Astrocyte (in vitro differentiated cells and primary cell): ENCODE measurements at regions not wholly inside any gene's neighbourhood (a gene's known extent, or its start where the extent isn't known, plus 50 kb on each side); places are given as distances from the start of the nearest gene placed in this dataset.

Source experiments
- DNase-seq: peaks from one replicate; pipeline ENCODE4 v3.0.0-alpha.2; 2010; ENCODE audit warnings: low read depth
- FAIRE-seq: peaks from 2 replicates; lab custom pipeline; 2011; peaks lifted over from hg19 to GRCh38; lab: Jason Lieb, UNC
- H2AFZ ChIP-seq: 2 replicates; pipeline ENCODE4 v1.6.0; 2012; ENCODE audit warnings: low read depth, low read length, inconsistent platforms
- H3K27ac ChIP-seq: 2 replicates; pipeline ENCODE4 v1.5.1; 2011; ENCODE audit warnings: low read depth, low read length, inconsistent platforms
- H3K27me3 ChIP-seq: 2 replicates; pipeline ENCODE4 v1.6.0; 2011; ENCODE audit warnings: low read length, inconsistent platforms; ENCODE audit not compliant: insufficient read depth
- H3K36me3 ChIP-seq: 2 replicates; pipeline ENCODE4 v1.5.1; 2011; ENCODE audit warnings: low read length, inconsistent platforms; ENCODE audit not compliant: insufficient read depth
- H3K4me1 ChIP-seq: 2 replicates; pipeline ENCODE4 v1.5.1; 2011; ENCODE audit warnings: low read length, inconsistent platforms; ENCODE audit not compliant: insufficient read depth
- H3K4me2 ChIP-seq: 2 replicates; pipeline ENCODE4 v1.6.0; 2012; ENCODE audit warnings: low read length, inconsistent platforms
- H3K4me3 ChIP-seq: 2 replicates; pipeline ENCODE4 v1.5.1; 2011; ENCODE audit warnings: low read depth, mild to moderate bottlenecking, low read length, inconsistent platforms; ENCODE audit not compliant: insufficient read depth
- H3K79me2 ChIP-seq: 2 replicates; pipeline ENCODE4 v1.6.0; 2012; ENCODE audit warnings: mild to moderate bottlenecking, low read length, inconsistent platforms; ENCODE audit not compliant: insufficient read depth
- H3K9ac ChIP-seq: 2 replicates; pipeline ENCODE4 v1.6.0; 2012; ENCODE audit warnings: mild to moderate bottlenecking, low read length, inconsistent platforms
- H3K9me3 ChIP-seq: 2 replicates; pipeline ENCODE4 v1.5.1; 2012; ENCODE audit warnings: low read depth, mild to moderate bottlenecking, low read length, inconsistent platforms; ENCODE audit not compliant: insufficient read depth
- H4K20me1 ChIP-seq: 2 replicates; pipeline ENCODE4 v1.6.0; 2012; ENCODE audit warnings: low read length, inconsistent platforms; ENCODE audit not compliant: insufficient read depth
- H3K27ac Mint-ChIP-seq: one replicate; pipeline ENCODE4 v1.8.0; 2021; ENCODE audit warnings: mild to moderate bottlenecking, mixed read lengths; ENCODE audit not compliant: unreplicated experiment
- H3K27me3 Mint-ChIP-seq: one replicate; pipeline ENCODE4 v1.8.0; 2021; ENCODE audit warnings: low read depth, mixed read lengths; ENCODE audit not compliant: unreplicated experiment
- H3K36me3 Mint-ChIP-seq: one replicate; pipeline ENCODE4 v1.8.0; 2021; ENCODE audit warnings: low read depth, mixed read lengths; ENCODE audit not compliant: unreplicated experiment
- H3K4me1 Mint-ChIP-seq: one replicate; pipeline ENCODE4 v1.8.0; 2021; ENCODE audit warnings: low read depth, mixed read lengths; ENCODE audit not compliant: unreplicated experiment
- H3K4me3 Mint-ChIP-seq: one replicate; pipeline ENCODE4 v1.8.0; 2021; ENCODE audit warnings: mild to moderate bottlenecking, moderate library complexity, mixed read lengths; ENCODE audit not compliant: unreplicated experiment
- H3K9me3 Mint-ChIP-seq: one replicate; pipeline ENCODE4 v1.8.0; 2021; ENCODE audit warnings: mild to moderate bottlenecking, mixed read lengths; ENCODE audit not compliant: unreplicated experiment
- CTCF ChIP-seq: IDR thresholded peaks from 2 replicates; pipeline ENCODE4 v1.5.1; 2011; ENCODE audit warnings: low read depth, mild to moderate bottlenecking, inconsistent platforms, low read length, moderate library complexity; ENCODE audit not compliant: insufficient read depth
- EZH2 ChIP-seq: IDR thresholded peaks from 2 replicates; pipeline ENCODE4 v1.6.1; 2012; ENCODE audit warnings: mild to moderate bottlenecking, low read length, inconsistent platforms; ENCODE audit not compliant: insufficient read depth

DNA sequence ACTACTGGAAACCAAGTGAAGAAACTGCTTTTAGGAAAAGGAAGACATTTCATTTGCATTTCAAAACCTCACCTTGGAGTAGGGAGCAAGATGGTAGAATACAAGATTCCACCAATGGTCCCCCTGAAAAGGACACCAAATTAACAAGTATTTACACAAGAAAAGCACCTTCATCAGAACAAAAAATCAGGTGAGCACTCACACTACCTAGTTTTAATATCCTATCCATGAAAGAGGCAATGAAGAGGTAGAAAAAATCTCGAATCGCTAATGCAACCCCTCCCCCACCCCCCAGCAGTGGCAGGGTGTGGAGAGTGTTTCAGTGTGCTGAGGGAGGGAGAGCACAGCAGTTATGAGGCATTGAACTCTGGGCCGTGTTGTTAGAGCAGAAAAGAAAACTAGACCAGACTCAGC lies 1397.0 kb upstream of the C9orf72 start:
- Histone ChIP-seq H3K4me3 (no peak overlapping the region), H3K27me3 (no peaks in the 10 kb centered on the region), H2AFZ (no peak overlapping the region), H3K9ac (no peak overlapping the region), H3K79me2 (no peaks in the 10 kb centered on the region), H3K9me3 (no peaks in the 10 kb centered on the region), H3K4me2 (no peak overlapping the region), H3K27ac (no peak overlapping the region), H3K36me3 (no peaks in the 10 kb centered on the region), H4K20me1 (no peaks in the 10 kb centered on the region), H3K4me1 (no peaks in the 10 kb centered on the region)
- no peaks in the 10 kb centered on the region for H3K4me1 Mint-ChIP-seq
- H3K36me3 Mint-ChIP-seq: no peaks in the 10 kb centered on the region
- DNase-seq (no peak), FAIRE-seq (no peak)
- H3K9me3 Mint-ChIP-seq: peaks cover 3% of the 10 kb centered on the region
- no peak overlapping the region for H3K4me3 Mint-ChIP-seq
- no peak overlapping the region for H3K27ac Mint-ChIP-seq
- H3K27me3 Mint-ChIP-seq: no peaks in the 10 kb centered on the region
- TF ChIP-seq CTCF (no peak), EZH2 (no peak)

DNA sequence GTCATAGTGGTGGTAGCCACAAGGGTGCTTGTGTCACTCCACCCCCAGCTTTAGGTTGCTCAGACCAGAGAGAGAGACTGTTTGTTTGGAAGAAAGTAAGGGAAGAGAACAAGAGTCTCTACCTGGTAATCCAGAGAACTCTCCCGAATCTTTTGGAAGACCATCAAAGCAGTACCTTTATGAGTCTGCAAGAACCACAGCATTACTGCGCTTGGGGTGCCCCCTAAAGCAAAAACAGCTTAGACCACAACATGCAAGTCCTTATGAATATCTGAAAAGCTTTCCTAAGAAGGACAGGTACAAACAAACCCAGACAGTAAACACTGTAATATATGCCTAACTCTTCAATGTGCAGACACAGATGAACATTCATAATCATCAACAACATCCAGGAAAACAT lies 1398.6 kb upstream of the C9orf72 start:
- Histone ChIP-seq H3K36me3 (no peaks in the 10 kb centered on the region), H3K9ac (no peak overlapping the region), H3K9me3 (no peaks in the 10 kb centered on the region), H3K27me3 (no peaks in the 10 kb centered on the region), H3K4me3 (no peak overlapping the region), H3K27ac (no peak overlapping the region), H3K4me2 (no peak overlapping the region), H4K20me1 (no peaks in the 10 kb centered on the region), H2AFZ (no peak overlapping the region), H3K79me2 (no peaks in the 10 kb centered on the region), H3K4me1 (no peaks in the 10 kb centered on the region)
- TF ChIP-seq CTCF (no peak), EZH2 (no peak)
- Mint-ChIP-seq H3K4me1 (no peaks in the 10 kb centered on the region), H3K27ac (no peak overlapping the region), H3K9me3 (peaks cover 3% of the 10 kb centered on the region), H3K4me3 (no peak overlapping the region), H3K27me3 (no peaks in the 10 kb centered on the region), H3K36me3 (no peaks in the 10 kb centered on the region)
- DNase-seq: no peak
- no peak for FAIRE-seq

- Histone ChIP-seq H3K27me3 (no peaks in the 10 kb centered on the region), H3K4me2 (no peak overlapping the region), H4K20me1 (no peaks in the 10 kb centered on the region), H3K9ac (no peak overlapping the region), H3K36me3 (no peaks in the 10 kb centered on the region), H3K4me3 (no peak overlapping the region), H3K9me3 (no peaks in the 10 kb centered on the region), H3K27ac (no peak overlapping the region), H3K79me2 (no peaks in the 10 kb centered on the region), H2AFZ (no peak overlapping the region), H3K4me1 (no peaks in the 10 kb centered on the region)
- DNase-seq (no peak), FAIRE-seq (no peak)
- Mint-ChIP-seq H3K4me1 (no peaks in the 10 kb centered on the region), H3K27me3 (no peaks in the 10 kb centered on the region), H3K9me3 (peaks cover 5% of the 10 kb centered on the region), H3K27ac (no peak overlapping the region), H3K36me3 (no peaks in the 10 kb centered on the region), H3K4me3 (no peak overlapping the region)
- no peak for TF ChIP-seq CTCF
- TF ChIP-seq EZH2: no peak
These were observed 1403.0 kb upstream of the C9orf72 start for GRCh38 chr9:28976250-28976649.
